ENCODE measurements at regions not wholly inside any gene's neighbourhood (a gene's known extent, or its start where the extent isn't known, plus 50 kb on each side); places are given as distances from the start of the nearest gene placed in this dataset.
"Not testable (repeated sequence)": the region's sequence is repeated elsewhere in the genome, so short reads cannot be mapped to it uniquely, and the experiment has no call there.

DNA sequence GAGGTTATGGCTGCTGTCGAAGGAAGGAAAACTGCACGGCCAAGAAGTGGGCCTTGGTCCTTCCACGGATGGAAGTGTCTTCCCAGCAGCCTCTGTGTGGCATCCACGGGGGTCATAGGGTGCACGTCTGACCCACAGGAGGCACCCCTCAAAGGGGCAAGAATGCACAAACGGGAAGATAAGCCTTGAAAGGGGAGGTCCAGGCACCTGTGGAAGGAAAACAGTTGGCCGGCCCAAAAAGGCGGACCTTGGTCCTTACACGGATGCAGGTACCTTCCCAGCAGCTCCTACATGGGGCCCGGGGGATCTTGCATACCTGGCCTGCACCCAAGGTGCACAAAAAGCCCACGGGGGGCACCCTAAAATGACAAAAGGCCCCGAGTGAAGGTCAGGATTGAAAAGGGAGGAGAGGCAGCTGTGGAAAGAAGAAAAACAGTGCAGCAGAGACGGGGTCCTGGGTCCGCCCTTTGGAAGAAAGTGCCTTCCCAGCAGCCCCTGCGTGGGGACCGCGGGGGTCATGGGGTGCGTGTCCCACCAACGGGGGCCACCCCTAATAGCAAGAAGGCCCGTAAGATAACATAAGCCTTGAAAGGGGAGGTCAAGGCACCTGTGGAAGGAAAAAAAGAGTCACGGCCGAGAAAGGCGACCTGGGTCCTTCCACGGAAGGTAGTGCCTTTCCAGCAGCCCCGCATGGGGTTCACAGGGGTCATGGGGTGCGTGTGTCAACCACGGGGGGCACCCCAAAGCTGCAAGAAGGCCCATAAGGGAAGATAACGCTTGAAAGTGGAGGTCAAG lies 276.1 kb downstream of the ALG10 start:
- intact Hi-C loops (cut with DNase I), result no loop called here
- ATAC-seq, result no peak
- DNase-seq, result peak; percentile 6

DNA sequence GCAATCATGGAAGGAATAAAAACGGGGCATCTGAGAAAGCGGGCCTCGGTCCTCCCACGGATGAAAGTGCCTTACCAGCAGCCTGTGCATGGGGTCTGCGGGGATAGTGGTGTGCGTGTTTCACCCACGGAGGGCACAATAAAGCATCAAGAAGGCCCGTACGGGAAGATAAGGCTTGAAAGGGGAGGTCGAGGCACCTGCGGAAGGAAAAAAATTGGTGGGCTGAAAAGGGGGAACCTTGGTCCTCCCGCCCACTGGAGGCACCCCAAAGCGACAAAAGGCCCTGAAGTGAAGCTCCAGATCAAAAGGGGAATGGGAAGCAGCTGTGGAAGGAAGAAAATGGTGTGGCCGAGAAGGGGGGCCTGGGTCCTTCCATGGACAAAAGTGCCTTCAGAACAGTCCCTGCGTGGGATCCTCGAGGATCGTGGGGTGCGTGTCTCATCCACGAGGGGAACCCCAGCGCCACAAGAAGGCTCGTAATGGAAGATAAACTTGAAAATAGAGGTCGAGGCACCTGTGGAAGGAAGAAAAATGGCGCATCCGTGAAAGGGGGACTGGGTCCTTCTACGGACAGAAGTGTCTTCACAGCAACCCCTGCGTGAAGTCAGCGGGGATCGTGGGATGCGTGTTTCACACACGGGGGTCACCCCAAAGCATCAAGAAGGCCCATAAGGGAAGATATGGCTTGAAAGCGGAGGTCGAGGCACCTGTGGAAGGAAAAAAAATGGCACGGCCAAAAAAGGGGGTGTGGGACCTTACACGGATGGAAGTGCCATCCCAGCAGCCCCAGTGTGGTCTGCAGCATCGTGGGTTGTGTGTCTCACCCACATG lies 276.9 kb downstream of the ALG10 start:
- DNase-seq (peak; percentile 5), ATAC-seq (no peak)
- intact Hi-C loops (cut with DNase I), result no loop called here

DNA sequence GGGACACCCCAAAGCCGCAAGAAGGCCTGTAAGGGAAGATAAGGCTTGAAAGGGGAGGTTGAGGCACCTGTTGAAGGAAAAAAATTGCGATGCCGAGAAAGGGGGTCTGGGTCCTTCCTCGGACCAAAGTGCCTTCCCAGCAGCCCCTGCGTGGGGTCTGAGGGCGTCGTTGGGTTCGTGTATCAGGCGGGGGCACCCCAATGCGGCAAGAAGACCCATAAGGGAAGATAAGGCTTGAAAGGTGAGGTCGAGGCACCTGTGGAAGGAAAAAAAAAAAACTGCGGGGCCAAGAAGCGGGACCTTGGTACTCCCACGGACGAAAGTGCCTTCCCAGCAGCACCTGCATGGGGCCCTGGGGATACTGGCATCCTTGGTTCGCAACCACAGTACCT lies 277.5 kb downstream of the ALG10 start:
- DNase-seq (no peak), ATAC-seq (no peak)
- intact Hi-C loops (cut with DNase I), result no loop called here

DNA sequence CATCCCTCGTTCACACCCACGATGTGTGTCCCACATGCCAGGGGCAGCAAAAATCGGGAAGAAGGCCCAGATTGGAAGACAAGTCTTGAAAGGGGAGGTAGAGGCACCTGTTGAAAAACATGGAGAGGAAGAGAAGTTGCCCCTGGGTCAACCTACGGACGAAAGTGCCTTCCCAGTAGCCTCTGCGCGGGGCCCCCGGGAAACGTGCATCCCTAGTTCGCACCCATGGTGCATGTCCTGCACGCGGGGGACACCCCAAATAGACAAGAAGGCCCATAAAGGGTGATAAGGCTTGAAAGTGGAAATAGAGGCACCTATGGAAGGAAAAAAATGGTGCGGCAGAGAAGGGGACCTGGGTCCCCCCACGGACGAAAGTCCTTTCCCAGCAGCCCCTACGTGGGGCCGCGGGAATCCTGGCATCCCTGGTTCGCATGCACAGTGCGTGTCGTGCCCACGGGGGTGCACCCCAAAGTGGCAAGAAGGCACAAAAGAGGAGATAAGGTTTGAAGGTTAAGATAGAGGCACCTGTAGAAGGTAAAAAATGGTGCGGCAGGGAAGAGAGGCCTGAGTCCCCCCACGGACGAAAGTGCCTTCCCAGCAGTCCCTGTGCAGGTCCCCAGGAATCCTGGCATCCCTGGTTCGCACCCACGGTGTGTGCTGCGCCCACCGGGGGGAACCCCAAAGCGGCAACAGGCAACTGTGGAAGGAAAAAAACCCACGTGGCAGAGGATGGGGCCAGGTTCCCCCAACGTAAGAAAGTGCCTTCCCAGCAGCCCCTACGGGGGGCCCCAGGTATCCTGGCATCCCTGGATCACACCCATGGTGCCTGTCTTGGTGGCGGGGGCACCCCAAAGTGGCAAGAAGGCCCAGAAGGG lies 278.3 kb downstream of the ALG10 start:
- ATAC-seq (no peak), DNase-seq (no peak)
- intact Hi-C loops (cut with DNase I), result no loop called here

DNA sequence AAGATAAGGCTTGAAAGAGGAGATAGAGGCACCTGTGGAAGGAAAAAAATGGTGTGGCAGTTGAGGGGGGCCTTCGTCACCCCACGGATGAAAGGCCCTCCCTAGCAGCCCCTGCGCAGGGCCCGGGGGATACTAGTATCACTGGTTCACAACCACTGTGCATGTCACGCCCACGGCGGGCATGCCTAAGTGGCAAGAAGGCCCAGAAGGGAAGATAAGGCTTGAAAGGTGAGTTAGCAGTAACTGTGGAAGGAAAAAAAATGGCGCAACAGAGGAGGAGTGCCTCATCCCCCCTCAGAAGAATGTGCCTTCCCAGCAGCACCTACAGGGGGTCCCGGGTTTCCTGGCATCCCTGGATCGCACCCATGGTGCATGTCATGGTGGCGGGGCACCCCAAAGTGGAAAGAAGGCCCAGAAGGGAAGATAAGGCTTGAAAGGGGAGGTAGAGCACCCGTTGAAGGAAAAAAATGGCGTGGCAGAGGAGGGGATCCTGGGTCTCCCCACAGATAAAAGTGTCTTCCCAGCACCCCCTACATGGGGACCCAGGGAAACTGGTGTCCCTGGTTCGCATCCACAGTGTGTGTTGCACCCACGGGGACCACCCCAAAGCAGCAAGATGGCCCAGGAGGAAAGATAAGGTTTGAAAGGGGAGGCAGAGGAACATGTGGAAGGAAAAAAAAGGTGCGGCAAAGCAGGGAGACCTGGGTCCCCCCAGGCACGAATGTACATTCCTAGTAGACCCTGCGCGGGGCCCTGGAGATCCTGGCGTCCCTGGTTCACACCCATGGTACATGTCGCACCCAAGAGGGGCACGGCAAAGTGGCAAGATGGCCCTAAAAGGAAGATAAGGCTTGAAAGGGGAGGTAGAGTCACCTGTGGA lies 279.2 kb downstream of the ALG10 start:
- no peak for DNase-seq
- intact Hi-C loops (cut with DNase I), result no loop called here

DNA sequence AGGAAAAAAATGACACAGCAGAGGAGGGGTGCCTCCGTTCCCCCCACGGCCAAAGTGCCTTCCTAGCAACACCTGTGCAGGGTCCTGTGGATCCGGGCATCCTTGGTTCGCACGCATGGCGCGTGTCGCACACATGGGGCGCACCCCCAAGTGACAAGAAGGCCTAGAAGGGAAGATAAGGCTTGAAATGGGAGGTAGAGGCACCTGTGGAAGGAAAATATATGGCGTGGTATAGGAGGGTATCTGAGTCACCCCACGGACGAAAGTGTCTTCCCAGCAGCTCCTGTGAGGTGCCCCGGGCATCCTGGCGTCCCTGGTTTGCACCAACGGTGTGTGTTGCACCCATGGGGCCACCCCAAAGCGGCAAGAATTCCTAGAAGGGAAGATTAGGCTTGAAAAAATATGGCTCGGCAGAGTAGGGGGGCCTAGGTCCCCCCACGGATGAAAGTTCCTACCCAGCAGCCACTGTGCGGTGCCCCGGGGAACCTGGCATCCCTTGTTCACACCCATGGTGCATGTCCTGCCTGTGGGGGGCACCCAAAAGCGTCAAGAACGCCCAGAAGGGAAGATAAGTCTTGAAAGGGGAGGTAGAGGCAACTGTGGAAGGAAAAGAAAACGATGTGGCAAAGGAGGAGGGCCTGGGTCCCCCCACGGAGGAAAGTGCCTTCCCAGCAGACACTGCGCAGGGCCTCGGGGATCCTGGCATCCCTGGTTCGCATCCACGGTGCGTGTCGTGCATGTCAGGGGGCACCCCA lies 280.0 kb downstream of the ALG10 start:
- intact Hi-C loops (cut with DNase I), result no loop called here
- no peak for DNase-seq
- no peak for ATAC-seq

More for the DNA sequence above, 279.2 kb downstream of the ALG10 start:
- no peak for ATAC-seq

DNA sequence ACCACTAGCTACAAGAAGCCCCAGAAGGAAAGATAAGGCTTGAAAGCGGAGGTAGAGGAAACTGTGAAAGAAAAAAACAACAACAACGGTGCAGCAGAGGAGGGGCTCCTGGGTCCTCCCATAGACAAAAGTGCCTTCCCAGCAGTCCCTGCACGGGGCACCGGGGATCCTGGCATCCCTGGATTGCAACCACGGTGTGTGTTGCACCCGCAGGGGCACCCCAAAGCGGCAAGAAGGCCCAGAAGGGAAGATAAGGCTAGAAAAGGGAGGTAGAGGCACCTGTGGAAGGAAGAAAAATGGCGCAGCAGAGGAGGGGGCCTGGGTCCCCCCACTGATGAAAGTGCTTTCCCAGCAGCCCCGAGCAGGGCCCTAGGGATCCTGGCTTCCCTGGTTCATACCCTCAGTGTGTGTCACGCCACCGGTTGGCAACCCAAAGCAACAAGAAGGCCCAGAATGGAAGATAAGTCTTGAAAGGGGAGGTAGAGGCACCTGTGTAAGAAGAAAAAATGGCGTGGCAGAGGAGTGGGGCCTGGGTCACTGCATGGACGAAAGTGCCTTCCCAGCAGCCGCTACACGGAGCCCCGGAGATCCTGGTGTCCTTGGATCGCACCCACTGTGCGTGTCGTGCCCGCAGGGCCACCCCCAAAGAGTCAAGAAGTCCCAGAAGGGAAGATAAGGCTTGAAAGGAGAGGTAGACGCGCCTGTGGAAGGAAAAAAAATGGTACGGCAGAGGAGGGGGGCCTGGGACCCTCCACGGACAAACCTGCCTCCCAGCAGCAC lies 281.0 kb downstream of the ALG10 start:
- intact Hi-C loops (cut with DNase I), result no loop called here
- no peak for ATAC-seq
- no peak for DNase-seq

DNA sequence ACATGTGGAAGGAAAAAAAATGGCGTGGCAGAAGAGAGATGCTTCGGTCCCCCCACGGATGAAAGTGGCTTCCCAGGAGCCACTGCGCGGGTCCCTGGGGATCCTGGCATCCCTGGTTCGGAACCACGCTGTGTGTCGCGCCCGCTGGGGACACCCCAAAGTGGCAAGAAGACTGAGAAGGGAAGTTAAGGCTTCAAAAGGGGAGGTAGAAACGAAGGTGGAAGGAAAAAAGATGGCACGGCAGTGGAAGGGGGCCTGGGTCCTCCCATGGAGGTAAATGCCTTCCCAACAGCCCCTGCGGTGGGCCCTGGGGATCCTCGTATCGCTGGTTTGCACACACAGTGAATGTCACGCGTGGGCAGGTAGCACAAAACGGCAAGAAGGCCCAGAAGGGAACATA lies 281.7 kb downstream of the ALG10 start:
- ATAC-seq (no peak), DNase-seq (no peak)
- intact Hi-C loops (cut with DNase I), result no loop called here

DNA sequence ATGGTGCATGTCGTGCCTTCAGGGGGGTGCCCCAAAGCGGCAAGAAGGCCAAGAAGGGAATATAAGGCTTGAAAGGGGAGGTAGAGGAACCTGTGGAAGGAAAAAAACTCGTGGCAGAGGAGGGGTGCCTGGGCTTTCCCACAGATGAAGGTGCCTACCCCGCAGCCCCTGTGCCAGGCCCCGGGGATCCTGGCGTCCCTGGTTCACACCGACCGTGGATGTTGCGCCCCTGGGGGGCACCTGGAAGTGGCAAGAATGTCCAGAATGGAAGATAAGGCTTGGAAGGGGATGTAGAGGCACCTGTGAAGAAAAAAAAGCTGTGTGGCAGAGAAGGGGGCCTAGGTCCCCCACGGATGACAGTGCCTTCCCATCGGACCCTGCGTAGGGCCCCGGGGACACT lies 282.2 kb downstream of the ALG10 start:
- intact Hi-C loops (cut with DNase I), result no loop called here
- no peak for DNase-seq
- ATAC-seq, result no peak

DNA sequence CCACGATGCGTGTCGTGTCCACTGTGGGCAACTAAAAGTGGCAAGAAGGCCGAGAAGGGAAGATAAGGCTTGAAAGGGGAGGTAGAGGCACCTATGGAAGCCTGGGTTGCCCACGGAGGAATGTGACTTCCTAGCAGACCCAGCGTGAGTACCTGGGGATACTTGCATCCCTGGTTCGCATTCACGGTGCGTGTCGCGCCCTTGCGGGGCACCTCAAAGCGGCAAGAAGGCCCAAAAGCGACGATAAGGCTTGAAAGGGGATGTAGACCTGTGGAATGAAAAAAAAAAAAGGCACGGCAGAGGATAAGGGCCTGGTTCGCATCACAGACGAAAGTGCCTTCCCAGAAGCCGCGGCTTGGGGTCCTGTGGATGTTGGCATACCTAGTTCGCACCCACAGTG lies 282.9 kb downstream of the ALG10 start:
- DNase-seq, result no peak
- intact Hi-C loops (cut with DNase I), result no loop called here
- ATAC-seq, result no peak

DNA sequence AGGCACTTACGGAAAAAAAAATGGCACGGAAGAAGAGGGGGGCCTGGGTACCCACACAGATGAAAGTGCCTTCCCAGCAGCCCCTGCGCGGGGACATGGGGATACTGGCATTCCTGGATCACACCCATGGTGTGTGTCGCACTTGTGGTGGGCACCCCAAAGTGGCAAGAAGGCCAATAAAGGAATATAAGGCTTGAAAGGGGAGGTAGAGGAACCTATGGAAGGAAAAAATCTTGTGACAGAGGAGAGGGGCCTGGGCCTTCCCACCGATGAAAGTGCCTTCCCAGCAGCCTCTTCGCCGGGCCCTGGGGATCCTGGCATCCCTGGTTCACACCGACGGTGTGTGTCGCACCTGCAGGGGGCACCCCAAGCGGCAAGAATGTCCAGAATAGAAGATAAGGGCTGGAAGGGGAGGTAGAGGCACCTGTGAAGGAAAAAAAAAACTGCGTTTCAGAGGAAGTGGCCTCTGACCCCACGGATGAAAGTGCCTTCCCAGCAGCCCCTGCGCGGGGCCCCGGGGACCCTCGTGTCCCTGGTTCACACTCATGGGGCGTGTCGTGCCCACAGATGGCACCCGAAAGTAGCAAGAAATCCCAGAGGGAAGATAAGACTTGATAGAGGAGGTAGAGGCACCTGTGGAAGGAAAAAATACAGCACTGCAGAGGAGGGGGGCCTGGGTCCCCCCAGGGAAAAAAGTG lies 284.0 kb downstream of the ALG10 start:
- no peak for ATAC-seq
- intact Hi-C loops (cut with DNase I), result no loop called here
- DNase-seq, result no peak

DNA sequence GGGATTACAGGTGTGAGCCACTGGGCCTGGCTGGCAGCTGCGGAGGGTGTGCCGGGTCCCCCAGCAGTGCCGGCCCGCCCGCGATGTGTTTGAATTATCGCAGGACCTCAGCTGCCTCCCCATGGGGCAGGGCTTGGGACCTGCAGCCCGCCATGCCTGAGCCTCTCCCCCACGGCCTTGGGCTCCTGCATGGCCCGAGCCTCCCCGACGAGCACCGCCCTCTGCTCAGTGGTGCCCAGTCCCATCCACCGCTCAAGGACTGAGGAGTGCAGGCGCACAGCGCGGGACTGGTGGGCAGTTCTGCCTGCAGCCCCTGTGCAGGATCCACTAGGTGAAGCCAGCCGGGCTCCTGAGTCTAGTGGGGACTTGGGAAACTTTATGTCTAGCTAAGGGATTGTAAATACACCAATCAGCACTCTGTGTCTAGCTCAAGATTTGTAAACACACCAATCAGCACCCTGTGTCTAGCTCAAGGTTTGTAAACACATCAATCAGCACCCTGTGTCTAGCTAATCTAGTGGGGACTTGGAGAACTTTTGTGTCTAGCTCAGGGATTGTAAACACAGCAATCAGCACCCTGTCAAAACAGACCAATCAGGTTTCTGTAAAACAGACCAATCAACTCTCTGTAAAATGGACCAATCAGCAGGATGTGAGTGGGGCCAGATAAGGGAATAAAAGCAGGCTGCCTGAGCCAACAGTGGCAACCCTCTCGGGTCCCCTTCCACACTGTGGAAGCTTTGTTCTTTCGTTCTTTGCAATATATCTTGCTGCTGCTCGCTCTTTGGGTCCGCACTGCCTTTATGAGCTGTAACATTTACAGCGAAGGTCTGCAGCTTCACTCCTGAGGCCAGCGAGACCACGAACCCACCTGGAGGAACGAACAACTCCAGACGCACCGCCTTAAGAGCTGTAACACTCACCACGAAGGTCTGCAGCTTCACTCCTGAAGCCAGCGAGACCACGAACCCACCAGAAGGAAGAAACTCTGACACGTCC lies 287.8 kb downstream of the ALG10 start:
- DNase-seq; ATAC-seq; intact Hi-C loops (cut with DNase I): not testable (repeated sequence)

DNA sequence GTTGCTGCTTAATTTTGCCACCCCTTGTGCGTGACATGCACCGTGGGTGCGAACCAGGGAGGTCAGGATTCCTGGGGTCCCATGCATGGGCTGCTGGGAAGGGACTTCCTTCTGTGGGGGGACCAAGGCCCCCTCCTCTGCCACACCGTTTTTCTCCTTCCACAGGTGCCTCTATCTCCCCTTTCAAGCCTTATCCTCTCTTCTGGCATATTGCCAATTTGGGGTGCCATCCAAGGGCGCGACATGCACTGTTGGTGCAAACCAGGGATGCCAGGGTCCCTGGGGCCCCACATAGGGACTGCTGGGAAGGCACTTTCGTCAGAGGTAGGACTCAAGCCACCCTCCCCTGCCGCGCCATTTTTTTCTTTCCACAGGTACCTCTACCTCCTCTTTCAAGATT lies 289.0 kb downstream of the ALG10 start:
- intact Hi-C loops (cut with DNase I), result no loop called here

DNA sequence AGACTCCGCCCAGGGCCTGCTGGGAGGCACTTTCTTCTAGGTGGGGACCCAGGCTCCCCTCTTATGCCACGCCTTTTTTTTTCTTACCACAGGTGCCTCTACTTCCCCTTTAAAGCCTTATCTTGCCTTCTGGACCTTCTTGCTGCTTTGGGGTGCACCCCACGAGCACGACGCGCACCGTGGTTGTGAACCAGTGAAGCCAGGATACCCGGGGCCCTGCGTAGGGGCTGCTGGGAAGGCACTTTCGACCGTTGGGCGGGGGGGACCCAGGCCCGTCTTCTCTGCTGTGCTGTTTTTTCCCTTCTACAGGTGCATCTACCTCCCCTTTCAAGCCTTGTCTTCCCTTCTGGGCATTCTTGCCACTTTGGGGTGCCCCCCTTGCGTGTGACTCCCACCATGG lies 305.4 kb downstream of the ALG10 start:
- intact Hi-C loops (cut with DNase I), result no loop called here
- ATAC-seq, result no peak
- DNase-seq, result no peak

More for the DNA sequence above, 289.0 kb downstream of the ALG10 start:
- ATAC-seq (no peak), DNase-seq (no peak)

DNA sequence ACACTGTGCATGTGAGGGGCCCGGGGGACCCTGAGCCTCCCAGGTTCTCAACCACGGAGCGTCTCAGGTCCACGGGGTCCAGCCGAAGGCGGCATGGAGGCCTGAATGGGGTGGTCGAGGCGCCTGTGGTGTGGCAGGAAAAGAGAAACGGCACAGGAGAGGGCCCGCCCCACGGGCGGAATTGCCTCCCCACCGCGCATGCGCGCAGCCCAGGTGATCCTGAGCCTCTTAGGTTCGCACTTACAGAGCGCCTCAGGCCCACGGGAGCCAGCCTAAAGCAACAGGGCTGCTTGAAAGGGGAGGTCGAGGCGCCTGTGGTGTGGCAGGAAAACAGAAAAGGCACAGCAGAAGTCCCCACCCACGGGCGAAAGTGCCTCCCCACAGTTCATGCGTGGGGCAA lies 311.0 kb downstream of the ALG10 start:
- ATAC-seq (no peak), DNase-seq (no peak)
- intact Hi-C loops (cut with DNase I), result no loop called here

DNA sequence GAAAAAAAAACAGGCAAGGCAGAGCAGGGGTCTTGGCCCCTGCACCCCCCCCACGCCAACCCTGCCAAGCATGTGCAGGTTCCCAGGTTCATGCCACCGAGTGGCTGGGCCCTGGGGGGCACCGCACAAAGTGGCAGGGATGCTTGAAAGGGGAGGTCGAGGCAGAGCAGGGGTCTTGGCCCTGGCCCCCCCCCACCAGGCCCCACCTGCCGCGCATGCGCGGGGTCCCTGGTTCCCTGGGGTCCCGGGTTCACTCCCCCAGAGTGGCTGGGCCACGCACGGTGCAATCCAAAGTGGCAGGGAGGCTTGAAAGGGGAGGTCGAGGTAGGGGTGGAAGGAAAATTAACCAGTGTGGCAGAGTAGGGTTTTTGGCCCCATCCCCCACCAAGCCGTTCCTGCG lies 312.2 kb downstream of the ALG10 start:
- intact Hi-C loops (cut with DNase I), result no loop called here
- DNase-seq (no peak), ATAC-seq (no peak)

Data from left cardiac atrium (tissue), 4 donors.